ENCODE measurements at regions not wholly inside any gene's neighbourhood (a gene's known extent, or its start where the extent isn't known, plus 50 kb on each side); places are given as distances from the start of the nearest gene placed in this dataset.

GRCh38 chr21:35646606-35647005 is 413.7 kb downstream of the SETD4 start:
- ATAC-seq = no peak
- TF ChIP-seq RARB (CRISPR knock-in tag; IDR thresholded peaks at IDR 0.05) (no peak), CREB5 (CRISPR knock-in tag; IDR thresholded peaks at IDR 0.05; ENCODE audit: low read depth) (no peak), PPARA (CRISPR knock-in tag; IDR thresholded peaks at IDR 0.05; ENCODE audit: borderline replicate concordance) (no peak), TCF4 (CRISPR knock-in tag; IDR thresholded peaks at IDR 0.05; ENCODE audit: borderline replicate concordance) (no peak), ZFP3 (CRISPR knock-in tag; IDR thresholded peaks at IDR 0.05) (no peak), GLIS3 (CRISPR knock-in tag; IDR thresholded peaks at IDR 0.05) (no peak), OSR1 (CRISPR knock-in tag; IDR thresholded peaks at IDR 0.05) (no peak), ESRRG (CRISPR knock-in tag; IDR thresholded peaks at IDR 0.05) (no peak), PATZ1 (CRISPR knock-in tag; IDR thresholded peaks at IDR 0.05; ENCODE audit: borderline replicate concordance) (no peak), ZNF8 (CRISPR knock-in tag; IDR thresholded peaks at IDR 0.05) (no peak)
- TF ChIP-seq, protein P1, sequence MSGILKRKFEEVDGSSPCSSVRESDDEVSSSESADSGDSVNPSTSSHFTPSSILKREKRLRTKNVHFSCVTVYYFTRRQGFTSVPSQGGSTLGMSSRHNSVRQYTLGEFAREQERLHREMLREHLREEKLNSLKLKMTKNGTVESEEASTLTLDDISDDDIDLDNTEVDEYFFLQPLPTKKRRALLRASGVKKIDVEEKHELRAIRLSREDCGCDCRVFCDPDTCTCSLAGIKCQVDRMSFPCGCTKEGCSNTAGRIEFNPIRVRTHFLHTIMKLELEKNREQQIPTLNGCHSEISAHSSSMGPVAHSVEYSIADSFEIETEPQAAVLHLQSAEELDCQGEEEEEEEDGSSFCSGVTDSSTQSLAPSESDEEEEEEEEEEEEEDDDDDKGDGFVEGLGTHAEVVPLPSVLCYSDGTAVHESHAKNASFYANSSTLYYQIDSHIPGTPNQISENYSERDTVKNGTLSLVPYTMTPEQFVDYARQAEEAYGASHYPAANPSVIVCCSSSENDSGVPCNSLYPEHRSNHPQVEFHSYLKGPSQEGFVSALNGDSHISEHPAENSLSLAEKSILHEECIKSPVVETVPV (CRISPR knock-in tag; IDR thresholded peaks at IDR 0.05) = no peak
- TF ChIP-seq, protein P2, sequence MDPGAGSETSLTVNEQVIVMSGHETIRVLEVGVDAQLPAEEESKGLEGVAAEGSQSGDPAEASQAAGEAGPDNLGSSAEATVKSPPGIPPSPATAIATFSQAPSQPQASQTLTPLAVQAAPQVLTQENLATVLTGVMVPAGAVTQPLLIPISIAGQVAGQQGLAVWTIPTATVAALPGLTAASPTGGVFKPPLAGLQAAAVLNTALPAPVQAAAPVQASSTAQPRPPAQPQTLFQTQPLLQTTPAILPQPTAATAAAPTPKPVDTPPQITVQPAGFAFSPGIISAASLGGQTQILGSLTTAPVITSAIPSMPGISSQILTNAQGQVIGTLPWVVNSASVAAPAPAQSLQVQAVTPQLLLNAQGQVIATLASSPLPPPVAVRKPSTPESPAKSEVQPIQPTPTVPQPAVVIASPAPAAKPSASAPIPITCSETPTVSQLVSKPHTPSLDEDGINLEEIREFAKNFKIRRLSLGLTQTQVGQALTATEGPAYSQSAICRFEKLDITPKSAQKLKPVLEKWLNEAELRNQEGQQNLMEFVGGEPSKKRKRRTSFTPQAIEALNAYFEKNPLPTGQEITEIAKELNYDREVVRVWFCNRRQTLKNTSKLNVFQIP (CRISPR knock-in tag; IDR thresholded peaks at IDR 0.05; ENCODE audit: borderline replicate concordance, low read depth) = no peak

- TF ChIP-seq ZNF565 (CRISPR knock-in tag; conservative IDR thresholded peaks at IDR 0.05; ENCODE audit: low read depth) (no peak), ARNTL (CRISPR knock-in tag; IDR thresholded peaks at IDR 0.05; ENCODE audit: borderline replicate concordance, low read depth) (no peak), ZFP30 (CRISPR knock-in tag; IDR thresholded peaks at IDR 0.05) (no peak), CREB5 (CRISPR knock-in tag; IDR thresholded peaks at IDR 0.05; ENCODE audit: low read depth) (no peak), GLIS3 (CRISPR knock-in tag; IDR thresholded peaks at IDR 0.05) (no peak)
- no peak for ATAC-seq
Measured at GRCh38 chr21:35645991-35646390, 414.3 kb downstream of the SETD4 start.

- no peak for TF ChIP-seq TCF4 (CRISPR knock-in tag; IDR thresholded peaks at IDR 0.05; ENCODE audit: borderline replicate concordance)
- ATAC-seq = no peak
Measured at GRCh38 chr21:35644523-35644922, 415.8 kb downstream of the SETD4 start.

GRCh38 chr21:35643176-35643575 is 417.1 kb downstream of the SETD4 start:
- TF ChIP-seq, protein P1 (CRISPR knock-in tag; IDR thresholded peaks at IDR 0.05) = no peak
- TF ChIP-seq ZFP3 (CRISPR knock-in tag; IDR thresholded peaks at IDR 0.05) (no peak), TCF4 (CRISPR knock-in tag; IDR thresholded peaks at IDR 0.05; ENCODE audit: borderline replicate concordance) (no peak), SNAI2 (CRISPR knock-in tag; IDR thresholded peaks at IDR 0.05) (no peak), ARNTL (CRISPR knock-in tag; IDR thresholded peaks at IDR 0.05; ENCODE audit: borderline replicate concordance, low read depth) (no peak), ZNF70 (CRISPR knock-in tag; IDR thresholded peaks at IDR 0.05) (no peak), ZC3H10 (CRISPR knock-in tag; IDR thresholded peaks at IDR 0.05) (no peak), TOX (CRISPR knock-in tag; IDR thresholded peaks at IDR 0.05; ENCODE audit: borderline replicate concordance) (no peak), PPARA (CRISPR knock-in tag; IDR thresholded peaks at IDR 0.05; ENCODE audit: borderline replicate concordance) (no peak), CSDC2 (CRISPR knock-in tag; IDR thresholded peaks at IDR 0.05) (no peak), OSR1 (CRISPR knock-in tag; IDR thresholded peaks at IDR 0.05) (no peak)
- ATAC-seq = no peak

Data from SK-N-SH treated with all-trans-retinoic acid at 6 μM for 48 hours (cell line).